G401.6 (cell line): ENCODE measurements at regions not wholly inside any gene's neighbourhood (a gene's known extent, or its start where the extent isn't known, plus 50 kb on each side); places are given as distances from the start of the nearest gene placed in this dataset.
"Not testable (repeated sequence)": the region's sequence is repeated elsewhere in the genome, so short reads cannot be mapped to it uniquely, and the experiment has no call there.

Source experiments
- FAIRE-seq: peaks from 2 replicates; lab custom pipeline; 2012; peaks lifted over from hg19 to GRCh38; lab: Jason Lieb, UNC

DNA sequence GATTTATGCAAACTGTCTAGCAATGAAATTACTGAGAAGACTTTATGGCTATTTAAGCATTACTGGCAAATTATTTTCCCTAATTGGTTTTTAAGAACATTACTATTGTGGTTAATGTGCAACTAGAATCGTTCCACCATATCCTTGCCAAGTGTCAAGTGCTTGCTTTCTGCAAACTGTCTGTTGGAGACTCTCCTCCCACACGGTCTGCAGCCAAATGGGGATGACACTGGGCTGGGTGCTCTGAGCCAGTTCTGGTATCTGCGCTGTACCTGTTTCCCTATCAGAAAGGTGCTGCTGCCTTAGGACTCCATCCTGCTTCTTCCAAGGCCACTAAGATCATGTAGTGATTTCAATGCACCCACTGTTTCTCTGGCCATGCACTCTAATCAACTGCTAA lies 110.4 kb downstream of the RAMP3 start:
- FAIRE-seq: no peak

DNA sequence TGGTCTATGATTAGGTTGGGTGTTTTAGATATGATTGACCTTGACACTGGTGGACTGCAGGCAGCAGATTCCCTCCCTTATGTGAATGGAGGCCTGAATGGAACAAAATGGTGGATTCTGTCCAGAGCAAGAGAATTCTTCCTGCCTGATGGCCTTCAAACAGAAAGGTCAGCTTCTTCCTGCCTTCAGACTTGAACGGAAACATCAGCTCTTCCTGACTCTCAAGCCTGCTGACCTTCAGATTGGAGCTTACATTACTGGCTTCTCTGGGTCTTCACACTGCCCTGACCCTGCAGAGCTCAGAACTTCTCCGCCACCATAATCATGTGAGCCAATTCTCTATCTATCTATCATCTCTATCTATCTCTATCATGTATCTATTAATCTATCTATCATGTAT lies 111.6 kb downstream of the RAMP3 start:
- no peak for FAIRE-seq

- no peak for FAIRE-seq
Observed at GRCh38 chr7:45278763-45279398, 121.3 kb downstream of the RAMP3 start.

DNA sequence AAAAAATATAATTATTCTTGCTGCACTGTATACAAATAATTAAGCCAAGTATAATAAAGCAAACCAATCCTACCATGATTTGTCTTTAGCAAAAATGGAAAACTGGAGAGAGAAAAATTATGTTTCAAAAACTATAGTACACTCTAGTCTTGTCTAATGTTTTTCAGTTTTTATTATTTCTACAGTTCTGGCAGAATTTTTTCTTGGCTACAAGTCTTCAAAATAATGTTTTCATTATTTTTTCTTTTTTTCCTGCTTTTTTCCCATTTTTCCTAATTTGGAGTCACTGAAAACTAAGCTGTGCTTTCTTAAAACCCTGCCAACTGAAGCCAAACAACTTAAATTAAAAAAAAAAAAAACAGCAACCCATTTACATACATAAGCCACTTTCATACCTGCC lies 132.0 kb downstream of the RAMP3 start:
- not testable (repeated sequence) for FAIRE-seq

DNA sequence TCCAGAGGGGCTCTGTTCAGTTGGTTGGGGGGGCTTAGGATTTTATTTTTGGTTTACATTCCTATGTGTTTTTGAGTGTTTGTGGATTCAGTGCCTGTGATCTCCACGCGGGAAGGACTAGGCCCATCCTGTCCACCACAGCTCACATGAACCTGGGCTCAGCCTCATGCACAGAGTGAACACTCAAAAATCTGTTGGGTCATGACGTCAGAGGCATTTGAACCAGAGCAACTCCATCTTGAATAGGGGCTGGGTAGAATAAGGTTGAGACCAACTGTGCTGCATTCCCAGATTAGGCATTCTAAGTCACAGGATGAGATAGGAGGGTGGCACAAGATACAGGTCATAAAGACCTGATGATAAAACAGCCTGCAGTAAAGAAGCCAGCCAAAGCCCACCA lies 133.3 kb downstream of the RAMP3 start:
- no peak for FAIRE-seq

- no peak for FAIRE-seq
Observed at GRCh38 chr7:45292481-45292880, 134.9 kb downstream of the RAMP3 start.

DNA sequence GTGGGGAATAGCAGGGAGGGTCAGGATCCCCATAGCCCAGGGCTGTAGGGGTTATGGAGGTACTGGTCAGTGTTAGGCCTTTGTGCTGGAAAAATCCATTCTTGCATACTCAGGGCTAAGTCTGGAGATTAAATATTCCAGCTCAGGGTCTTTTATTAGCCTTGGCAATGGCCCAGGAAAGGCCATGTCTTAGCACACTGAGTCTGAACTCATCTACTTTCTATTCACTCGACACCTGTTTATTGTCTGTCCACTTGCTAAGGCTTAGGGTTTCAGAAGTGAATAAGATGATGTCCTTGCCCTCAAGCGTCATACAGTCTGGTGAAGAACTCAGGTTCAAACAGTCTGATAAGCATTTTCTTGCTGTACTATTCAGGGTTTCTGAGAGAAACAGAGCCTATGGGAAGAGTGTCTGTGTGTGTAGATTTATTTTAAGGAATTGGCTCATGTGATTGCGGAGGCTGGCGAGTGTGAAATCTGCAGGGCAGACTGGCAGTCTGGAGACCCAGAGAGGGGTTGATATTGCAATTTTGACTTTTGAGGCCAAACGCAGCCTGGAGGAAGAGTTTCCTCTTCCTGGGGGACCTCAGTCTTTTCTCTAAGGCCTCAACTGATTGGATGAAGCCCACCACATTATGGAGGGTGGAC lies 135.8 kb downstream of the RAMP3 start:
- no peak for FAIRE-seq

DNA sequence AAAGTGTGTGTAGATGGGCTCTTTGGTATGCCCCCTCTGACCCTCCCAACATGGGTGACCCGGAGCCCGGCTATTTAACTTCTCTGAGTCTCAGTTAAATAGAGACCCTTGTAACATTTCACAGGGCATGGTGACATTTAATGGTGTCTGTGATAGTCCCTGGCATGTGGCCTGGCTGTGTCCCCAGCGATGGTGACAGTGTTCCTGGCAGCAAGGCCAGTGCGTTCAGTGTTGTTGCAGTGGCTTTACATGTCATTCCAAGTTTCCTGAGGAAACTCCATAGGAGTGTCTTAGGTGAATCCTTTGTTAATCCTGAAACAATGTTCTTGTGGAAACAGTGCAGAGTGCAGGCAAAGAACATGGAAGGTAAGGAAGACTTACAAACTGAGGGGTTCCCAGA lies 137.0 kb downstream of the RAMP3 start:
- no peak for FAIRE-seq

DNA sequence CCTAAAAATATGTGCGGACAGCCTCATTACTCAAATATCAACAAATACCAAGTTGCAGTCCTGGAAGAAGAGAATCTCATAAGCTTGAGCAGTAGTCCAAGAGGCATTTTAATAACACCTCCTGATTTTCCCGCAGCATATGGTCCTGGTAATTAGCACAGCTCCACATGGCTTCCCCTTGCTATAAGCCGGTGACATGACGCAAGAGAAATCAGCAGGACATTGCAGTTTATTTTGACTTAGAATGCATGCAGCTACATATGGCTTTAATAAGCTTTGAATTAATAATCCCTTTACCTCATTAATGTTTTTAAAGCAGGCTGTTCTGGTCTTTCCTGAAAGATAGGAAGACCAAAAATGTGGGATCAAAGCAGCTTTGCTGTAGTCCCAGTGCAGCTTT lies 137.6 kb downstream of the RAMP3 start:
- FAIRE-seq: no peak

DNA sequence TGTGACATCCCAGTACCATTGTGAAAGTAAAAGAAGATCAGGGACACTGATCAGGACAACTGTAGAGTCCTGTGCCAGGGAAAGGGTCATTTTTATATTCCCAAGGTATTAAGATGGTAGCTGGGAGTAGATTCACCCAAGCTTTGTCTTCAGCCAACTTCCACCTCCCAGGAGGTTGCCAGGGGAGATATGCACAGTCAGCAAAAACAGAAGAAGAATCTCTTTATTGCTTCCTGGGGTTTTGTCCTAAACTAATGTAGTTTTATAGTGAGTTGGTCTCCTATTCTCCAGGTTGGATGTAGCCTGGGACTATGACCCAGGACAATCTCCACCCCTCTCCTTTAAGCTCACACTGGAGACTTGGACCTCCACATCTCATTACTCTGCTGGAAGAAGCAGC lies 139.2 kb downstream of the RAMP3 start:
- FAIRE-seq: no peak

- no peak for FAIRE-seq
Observed at GRCh38 chr7:45306752-45307305, 149.2 kb downstream of the RAMP3 start.

DNA sequence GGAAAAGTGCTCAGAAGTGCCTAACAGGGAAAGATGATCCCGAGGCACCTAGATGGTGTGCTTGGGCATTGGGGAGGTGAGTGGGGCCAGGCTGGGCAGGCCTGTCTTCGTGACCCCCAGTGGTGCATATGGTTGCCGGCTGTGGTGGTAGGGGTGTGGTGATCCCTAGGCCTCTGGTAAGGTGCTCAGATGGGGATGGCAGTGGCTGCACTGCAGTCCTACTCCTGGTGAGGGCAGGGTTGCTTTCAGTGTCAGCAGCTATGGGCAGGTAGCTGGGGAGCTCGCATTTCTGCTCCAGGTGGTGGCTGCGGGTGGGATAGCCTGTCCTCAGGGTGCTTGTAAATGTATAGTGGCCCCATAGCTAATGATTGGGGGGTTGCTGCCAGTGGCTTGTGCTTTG lies 154.0 kb downstream of the RAMP3 start:
- FAIRE-seq: no peak

- FAIRE-seq: not testable (repeated sequence)
Observed at GRCh38 chr7:45315512-45315911, 157.9 kb downstream of the RAMP3 start.

- no peak for FAIRE-seq
Observed at GRCh38 chr7:45324683-45325237, 167.2 kb downstream of the RAMP3 start.

DNA sequence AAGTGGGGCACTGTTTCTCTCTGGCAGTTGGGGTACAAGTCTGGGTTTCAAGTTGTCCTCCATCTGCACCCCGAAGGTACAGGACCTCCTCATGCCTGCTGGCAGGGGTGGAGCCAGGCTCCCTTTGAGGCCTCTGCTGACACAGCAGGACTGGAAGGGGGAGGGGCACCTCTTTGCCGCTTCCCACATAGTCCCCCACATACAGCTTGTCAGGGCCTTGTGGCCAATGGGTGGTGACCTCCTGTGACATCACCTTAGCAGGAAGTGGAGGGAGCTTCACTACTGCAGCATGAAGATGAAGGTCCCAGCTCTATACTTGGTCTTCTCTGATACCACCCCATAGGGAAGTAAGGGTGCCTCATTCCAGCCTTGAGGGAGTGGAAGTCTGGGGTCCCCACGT lies 167.8 kb downstream of the RAMP3 start:
- FAIRE-seq: no peak

GRCh38 chr7:45328403-45328981 lies 170.9 kb downstream of the RAMP3 start:
- no peak for FAIRE-seq

DNA sequence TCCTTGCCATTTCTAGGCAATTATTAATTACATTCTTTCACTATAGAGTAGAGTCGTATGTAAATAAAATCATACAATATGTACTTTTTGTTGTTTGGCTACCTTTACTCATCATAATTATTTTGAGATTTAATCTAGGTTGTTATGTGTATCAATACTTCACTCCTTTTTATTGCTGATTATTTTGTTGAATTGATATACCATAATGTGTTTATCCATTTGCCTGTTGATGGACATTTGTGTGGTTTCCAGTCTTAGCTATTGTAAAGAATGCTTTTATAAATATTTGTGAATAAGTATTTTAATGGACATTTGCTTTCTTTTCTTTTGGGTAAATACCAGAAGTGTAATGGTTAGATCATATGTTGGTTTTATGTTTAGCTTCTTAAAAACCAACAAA lies 174.0 kb downstream of the RAMP3 start:
- FAIRE-seq: no peak

DNA sequence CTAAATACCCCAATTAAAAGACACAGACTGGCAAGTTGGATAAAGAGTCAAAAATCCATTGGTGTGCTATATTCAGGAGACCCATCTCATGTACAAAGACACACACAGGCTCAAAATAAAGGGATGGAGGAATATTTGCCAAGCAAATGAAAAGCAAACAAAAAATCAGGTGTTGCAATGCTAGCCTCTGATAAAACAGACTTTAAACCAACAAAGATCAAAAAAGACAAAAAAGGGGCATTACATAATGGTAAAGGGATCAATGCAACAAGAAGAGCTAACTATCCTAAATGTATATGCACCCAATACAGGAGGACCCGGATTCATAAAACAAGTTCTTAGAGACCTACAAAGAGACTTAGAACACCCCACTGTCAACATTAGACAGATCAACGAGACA lies 177.4 kb downstream of the RAMP3 start:
- FAIRE-seq: not testable (repeated sequence)

GRCh38 chr7:45342236-45342635 lies 184.6 kb downstream of the RAMP3 start:
- FAIRE-seq: no peak

DNA sequence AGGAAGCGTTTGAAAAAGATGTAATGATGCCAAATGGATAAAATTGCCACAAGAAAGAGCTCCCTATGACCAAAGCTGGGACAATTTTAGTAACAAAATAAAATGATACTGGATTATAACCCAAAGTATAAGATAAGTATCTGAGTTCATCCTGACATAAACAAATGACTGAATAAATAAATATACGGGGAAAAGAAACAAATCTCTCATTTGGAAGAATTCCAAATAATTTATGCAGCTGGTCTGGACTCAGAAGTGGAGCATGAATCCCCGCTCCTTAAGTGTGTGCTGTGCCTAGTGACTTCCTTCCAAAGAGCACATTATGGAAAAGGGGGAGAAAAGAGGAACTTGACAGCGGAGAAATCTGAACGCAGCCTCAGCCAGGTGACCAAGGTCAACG lies 186.2 kb downstream of the RAMP3 start:
- FAIRE-seq: no peak

DNA sequence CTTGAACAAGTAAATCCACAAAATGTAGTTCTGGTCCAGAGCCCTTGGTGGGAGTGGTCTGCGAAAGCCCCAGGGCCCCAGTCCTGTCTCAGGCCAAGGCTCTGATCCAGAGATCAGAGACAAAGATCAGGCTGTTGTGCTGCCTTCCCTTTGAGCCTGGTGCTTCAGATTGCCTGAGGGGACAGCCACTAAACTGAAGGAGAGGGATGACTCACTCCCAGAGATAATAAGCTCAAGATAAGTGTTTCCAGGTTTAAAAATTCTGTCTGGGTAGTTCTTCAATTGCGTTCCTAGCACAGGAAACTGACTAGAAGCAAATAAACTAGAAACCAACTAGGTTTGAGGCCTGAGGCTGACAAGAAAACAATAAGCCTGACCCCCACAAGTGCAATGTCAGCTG lies 190.2 kb downstream of the RAMP3 start:
- FAIRE-seq: no peak

GRCh38 chr7:45349090-45349489 lies 191.5 kb downstream of the RAMP3 start:
- FAIRE-seq: no peak

DNA sequence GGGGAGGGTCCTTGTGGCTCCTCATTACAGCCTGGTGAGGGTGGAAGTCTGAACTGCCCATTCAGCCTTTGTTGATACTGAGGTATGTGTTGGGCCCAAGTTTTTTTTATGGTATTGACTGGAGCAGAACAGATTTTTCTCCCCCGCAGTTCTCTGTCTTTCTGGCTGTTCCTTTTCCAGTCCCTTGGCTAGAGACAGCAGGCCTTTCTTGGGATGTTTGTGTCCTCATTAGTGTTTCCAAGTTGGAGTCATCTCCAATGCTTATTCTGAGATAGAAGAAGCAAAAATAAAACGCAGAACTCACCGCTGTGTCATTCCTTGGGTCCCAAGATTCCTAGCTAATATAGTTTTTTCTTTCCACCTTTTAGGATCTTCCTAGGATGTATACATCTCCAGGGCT lies 193.3 kb downstream of the RAMP3 start:
- no peak for FAIRE-seq
